ENCODE measurements at regions not wholly inside any gene's neighbourhood (a gene's known extent, or its start where the extent isn't known, plus 50 kb on each side); places are given as distances from the start of the nearest gene placed in this dataset.

GRCh38 chr11:27213232-27213660 is 149.8 kb downstream of the CCDC34 start:
- DNase-seq = no peak

GRCh38 chr11:27212248-27212780 is 150.7 kb downstream of the CCDC34 start:
- DNase-seq = no peak

- DNase-seq = no peak
These were observed 151.5 kb downstream of the CCDC34 start for GRCh38 chr11:27211370-27212127.

- no peak for DNase-seq
These were observed 152.5 kb downstream of the CCDC34 start for GRCh38 chr11:27210531-27210930.

GRCh38 chr11:27209562-27210005 is 153.4 kb downstream of the CCDC34 start:
- DNase-seq = no peak

GRCh38 chr11:27208846-27209245 is 154.2 kb downstream of the CCDC34 start:
- no peak for DNase-seq

GRCh38 chr11:27207025-27207650 is 155.9 kb downstream of the CCDC34 start:
- DNase-seq = no peak

GRCh38 chr11:27205779-27206570 is 157.0 kb downstream of the CCDC34 start:
- no peak for DNase-seq

- no peak for DNase-seq
These were observed 157.8 kb downstream of the CCDC34 start for GRCh38 chr11:27205250-27205649.

- DNase-seq = no peak
These were observed 158.5 kb downstream of the CCDC34 start for GRCh38 chr11:27204529-27204928.

- no peak for DNase-seq
These were observed 159.9 kb downstream of the CCDC34 start for GRCh38 chr11:27203077-27203647.

GRCh38 chr11:27201454-27202302 is 161.1 kb downstream of the BBOX1 start:
- DNase-seq = no peak

GRCh38 chr11:27200779-27201453 is 160.3 kb downstream of the BBOX1 start:
- DNase-seq = no peak

- DNase-seq = no peak
These were observed 155.7 kb downstream of the BBOX1 start for GRCh38 chr11:27196203-27196897.

- no peak for DNase-seq
These were observed 155.2 kb downstream of the BBOX1 start for GRCh38 chr11:27195837-27196202.

GRCh38 chr11:27194976-27195375 is 154.4 kb downstream of the BBOX1 start:
- DNase-seq = no peak

- no peak for DNase-seq
These were observed 153.0 kb downstream of the BBOX1 start for GRCh38 chr11:27193434-27194225.

- no peak for DNase-seq
These were observed 151.6 kb downstream of the BBOX1 start for GRCh38 chr11:27192184-27192583.

GRCh38 chr11:27191639-27192038 is 151.0 kb downstream of the BBOX1 start:
- no peak for DNase-seq

- DNase-seq = no peak
These were observed 148.1 kb downstream of the BBOX1 start for GRCh38 chr11:27188696-27189095.

All from central memory CD4-positive, alpha-beta T cell (primary cell).